DND-41 (cell line): ENCODE measurements at regions not wholly inside any gene's neighbourhood (a gene's known extent, or its start where the extent isn't known, plus 50 kb on each side); places are given as distances from the start of the nearest gene placed in this dataset.

Experiments
- ATAC-seq: fragments of 200-7000 bp; cut with Tn5 transposase; 3 replicates; pipeline ENCODE4 v1.9.1; 2021; ENCODE audit warnings: low read depth; ENCODE audit not compliant: insufficient read depth
- DNase-seq: peaks from one replicate; pipeline ENCODE4 v3.0.0-alpha.2; 2020
- H2AFZ ChIP-seq: 2 replicates; pipeline ENCODE4 v1.6.0; 2012; ENCODE audit warnings: low read depth, low read length
- H3K27ac ChIP-seq: 2 replicates; pipeline ENCODE4 v1.5.1; 2012; ENCODE audit warnings: low read length, inconsistent platforms
- H3K27me3 ChIP-seq: fragments of 200-600 bp; sonication (generic); 2 replicates; pipeline ENCODE4 v1.6.0; 2012; ENCODE audit warnings: low read length, mild to moderate bottlenecking, inconsistent platforms; ENCODE audit not compliant: insufficient read depth, poor library complexity
- H3K36me3 ChIP-seq: 2 replicates; pipeline ENCODE4 v1.5.1; 2012; ENCODE audit warnings: low read length, inconsistent platforms; ENCODE audit not compliant: insufficient read depth
- H3K4me1 ChIP-seq: 2 replicates; pipeline ENCODE4 v1.5.1; 2012; ENCODE audit warnings: mild to moderate bottlenecking, low read length; ENCODE audit not compliant: insufficient read depth
- H3K4me2 ChIP-seq: 2 replicates; pipeline ENCODE4 v1.6.0; 2012; ENCODE audit warnings: mild to moderate bottlenecking, moderate library complexity, low read length, inconsistent platforms; ENCODE audit not compliant: insufficient read depth
- H3K4me3 ChIP-seq, 2 experiments: fragments of 200-600 bp in 1 of 2; shearing (Covaris generic) in 1 of 2; 2 replicates each; pipeline ENCODE4 v1.5.1; 2012 to 2016; ENCODE audit warnings: inconsistent platforms in 2 of 2, low read length in 2 of 2, mild to moderate bottlenecking in 2 of 2, low read depth in 1 of 2, moderate library complexity in 1 of 2
- H3K79me2 ChIP-seq: 2 replicates; pipeline ENCODE4 v1.6.0; 2012; ENCODE audit warnings: low read length, inconsistent platforms; ENCODE audit not compliant: insufficient read depth
- H3K9ac ChIP-seq: 2 replicates; pipeline ENCODE4 v1.6.0; 2012; ENCODE audit warnings: low read depth, mild to moderate bottlenecking, inconsistent platforms, low read length, moderate library complexity
- H3K9me3 ChIP-seq: 2 replicates; pipeline ENCODE4 v1.5.1; 2012; ENCODE audit warnings: low read length, moderate library complexity, mild to moderate bottlenecking, inconsistent platforms; ENCODE audit not compliant: insufficient read depth, severe bottlenecking
- H4K20me1 ChIP-seq: 2 replicates; pipeline ENCODE4 v1.6.0; 2012; ENCODE audit warnings: low read length; ENCODE audit not compliant: insufficient read depth
- CTCF ChIP-seq: IDR thresholded peaks from 2 replicates; pipeline ENCODE4 v1.5.1; 2012; ENCODE audit warnings: borderline replicate concordance, low read length, moderate library complexity, mild to moderate bottlenecking; ENCODE audit not compliant: poor library complexity, severe bottlenecking; ENCODE audit errors: extremely low read depth
- EZH2 ChIP-seq: IDR thresholded peaks from 3 replicates; pipeline ENCODE4 v1.6.1; 2012; ENCODE audit warnings: borderline replicate concordance, low read depth, mild to moderate bottlenecking, moderate library complexity, low read length, inconsistent platforms; ENCODE audit not compliant: severe bottlenecking

- ATAC-seq, result no peak
- Histone ChIP-seq H3K36me3 (no peaks in the 10 kb centered on the region), H3K4me2 (no peak overlapping the region), H3K79me2 (no peaks in the 10 kb centered on the region), H3K4me3 (no peak overlapping the region), H3K27ac (no peak overlapping the region), H3K9ac (no peak overlapping the region), H2AFZ (no peak overlapping the region), H3K4me1 (no peaks in the 10 kb centered on the region), H3K27me3 (no peaks in the 10 kb centered on the region), H3K9me3 (no peaks in the 10 kb centered on the region), H4K20me1 (no peaks in the 10 kb centered on the region)
- TF ChIP-seq CTCF (no peak), EZH2 (no peak)
- DNase-seq, result no peak
Observed at GRCh38 chr7:46940178-46940577, 641.7 kb downstream of the TNS3 start.

GRCh38 chr7:46939558-46939957, 642.4 kb downstream of the TNS3 start:
- H3K27me3 ChIP-seq, result no peaks in the 10 kb centered on the region
- no peak overlapping the region for H3K27ac ChIP-seq
- no peaks in the 10 kb centered on the region for H3K79me2 ChIP-seq
- ATAC-seq, result no peak
- no peaks in the 10 kb centered on the region for H3K9me3 ChIP-seq
- no peak overlapping the region for H3K4me2 ChIP-seq
- H3K4me1 ChIP-seq, result no peaks in the 10 kb centered on the region
- H3K4me3 ChIP-seq, result no peak overlapping the region
- no peak overlapping the region for H2AFZ ChIP-seq
- H3K9ac ChIP-seq, result no peak overlapping the region
- H4K20me1 ChIP-seq, result no peaks in the 10 kb centered on the region
- no peak for DNase-seq
- no peak for TF ChIP-seq CTCF
- TF ChIP-seq EZH2, result no peak
- no peaks in the 10 kb centered on the region for H3K36me3 ChIP-seq

- H3K36me3 ChIP-seq, result no peaks in the 10 kb centered on the region
- no peaks in the 10 kb centered on the region for H3K27me3 ChIP-seq
- no peak overlapping the region for H3K4me2 ChIP-seq
- H3K79me2 ChIP-seq, result no peaks in the 10 kb centered on the region
- H3K4me1 ChIP-seq, result no peaks in the 10 kb centered on the region
- H3K4me3 ChIP-seq, result no peak overlapping the region
- no peaks in the 10 kb centered on the region for H3K9me3 ChIP-seq
- ATAC-seq (no peak), DNase-seq (no peak)
- no peak overlapping the region for H3K9ac ChIP-seq
- no peak overlapping the region for H2AFZ ChIP-seq
- H3K27ac ChIP-seq, result no peak overlapping the region
- TF ChIP-seq EZH2 (no peak), CTCF (no peak)
- no peaks in the 10 kb centered on the region for H4K20me1 ChIP-seq
Observed at GRCh38 chr7:46939089-46939488, 642.8 kb downstream of the TNS3 start.

GRCh38 chr7:46937826-46938225, 644.1 kb downstream of the TNS3 start:
- no peak for ATAC-seq

More at GRCh38 chr7:46937826-46938225, 644.1 kb downstream of the TNS3 start:
- H3K4me2 ChIP-seq, result no peak overlapping the region
- H3K27me3 ChIP-seq, result no peaks in the 10 kb centered on the region
- no peaks in the 10 kb centered on the region for H4K20me1 ChIP-seq
- no peak overlapping the region for H3K9ac ChIP-seq
- no peaks in the 10 kb centered on the region for H3K79me2 ChIP-seq
- H3K27ac ChIP-seq, result no peak overlapping the region
- no peak for DNase-seq
- no peaks in the 10 kb centered on the region for H3K9me3 ChIP-seq
- H3K4me1 ChIP-seq, result no peaks in the 10 kb centered on the region
- no peak overlapping the region for H3K4me3 ChIP-seq
- H3K36me3 ChIP-seq, result no peaks in the 10 kb centered on the region
- H2AFZ ChIP-seq, result no peak overlapping the region
- TF ChIP-seq CTCF (no peak), EZH2 (no peak)
